ENCODE measurements at regions not wholly inside any gene's neighbourhood (a gene's known extent, or its start where the extent isn't known, plus 50 kb on each side); places are given as distances from the start of the nearest gene placed in this dataset.

GRCh38 chr10:55368467-55368866 lies 567.4 kb upstream of the PCDH15 start:
- peaks cover 3% of the 10 kb centered on the region for H3K9me3 ChIP-seq (ENCODE audit: severe bottlenecking)
- H3K4me3 ChIP-seq (ENCODE audit: low read depth, low read length): no peak overlapping the region
- no peak for DNase-seq
- no peak for TF ChIP-seq CTCF (IDR thresholded peaks at IDR 0.05; ENCODE audit: low read depth, low read length)
- no peaks in the 10 kb centered on the region for H3K27me3 ChIP-seq (ENCODE audit: insufficient read depth, low read depth, severe bottlenecking)
- no peak overlapping the region for H3K27ac ChIP-seq
- H3K36me3 ChIP-seq: no peaks in the 10 kb centered on the region

- Histone ChIP-seq H3K27ac (no peak overlapping the region), H3K4me3 (ENCODE audit: low read depth, low read length) (no peak overlapping the region), H3K36me3 (no peaks in the 10 kb centered on the region), H3K27me3 (ENCODE audit: insufficient read depth, low read depth, severe bottlenecking) (no peaks in the 10 kb centered on the region), H3K9me3 (ENCODE audit: severe bottlenecking) (peaks cover 3% of the 10 kb centered on the region)
- DNase-seq: no peak
- TF ChIP-seq CTCF (IDR thresholded peaks at IDR 0.05; ENCODE audit: low read depth, low read length): no peak
Observed at GRCh38 chr10:55367555-55367954, 566.5 kb upstream of the PCDH15 start.

- Histone ChIP-seq H3K4me3 (ENCODE audit: low read depth, low read length) (no peak overlapping the region), H3K9me3 (ENCODE audit: severe bottlenecking) (no peaks in the 10 kb centered on the region), H3K27me3 (ENCODE audit: insufficient read depth, low read depth, severe bottlenecking) (no peaks in the 10 kb centered on the region), H3K36me3 (no peaks in the 10 kb centered on the region), H3K27ac (no peak overlapping the region)
- no peak for TF ChIP-seq CTCF (IDR thresholded peaks at IDR 0.05; ENCODE audit: low read depth, low read length)
- DNase-seq: no peak
Observed at GRCh38 chr10:55358539-55358938, 557.5 kb upstream of the PCDH15 start.

GRCh38 chr10:55353414-55353813 lies 552.4 kb upstream of the PCDH15 start:
- Histone ChIP-seq H3K27me3 (ENCODE audit: insufficient read depth, low read depth, severe bottlenecking) (no peaks in the 10 kb centered on the region), H3K9me3 (ENCODE audit: severe bottlenecking) (no peaks in the 10 kb centered on the region), H3K36me3 (no peaks in the 10 kb centered on the region), H3K27ac (no peak overlapping the region), H3K4me3 (ENCODE audit: low read depth, low read length) (no peak overlapping the region)
- DNase-seq: no peak
- TF ChIP-seq CTCF (IDR thresholded peaks at IDR 0.05; ENCODE audit: low read depth, low read length): no peak

GRCh38 chr10:55351431-55351830 lies 550.4 kb upstream of the PCDH15 start:
- Histone ChIP-seq H3K27me3 (ENCODE audit: insufficient read depth, low read depth, severe bottlenecking) (no peaks in the 10 kb centered on the region), H3K4me3 (ENCODE audit: low read depth, low read length) (no peak overlapping the region), H3K36me3 (no peaks in the 10 kb centered on the region), H3K9me3 (ENCODE audit: severe bottlenecking) (no peaks in the 10 kb centered on the region), H3K27ac (no peak overlapping the region)
- no peak for DNase-seq
- TF ChIP-seq CTCF (IDR thresholded peaks at IDR 0.05; ENCODE audit: low read depth, low read length): no peak

- H3K27me3 ChIP-seq (ENCODE audit: insufficient read depth, low read depth, severe bottlenecking): no peaks in the 10 kb centered on the region
- no peak for DNase-seq
- no peak overlapping the region for H3K4me3 ChIP-seq (ENCODE audit: low read depth, low read length)
- H3K9me3 ChIP-seq (ENCODE audit: severe bottlenecking): no peaks in the 10 kb centered on the region
- no peaks in the 10 kb centered on the region for H3K36me3 ChIP-seq
- H3K27ac ChIP-seq: no peak overlapping the region
- no peak for TF ChIP-seq CTCF (IDR thresholded peaks at IDR 0.05; ENCODE audit: low read depth, low read length)
Observed at GRCh38 chr10:55348534-55348933, 547.5 kb upstream of the PCDH15 start.
